Esophagus muscularis mucosa (tissue), 4 donors: ENCODE measurements at regions not wholly inside any gene's neighbourhood (a gene's known extent, or its start where the extent isn't known, plus 50 kb on each side); places are given as distances from the start of the nearest gene placed in this dataset.
A peak's percentile ranks its signal among the peaks of the same experiment; 100 is the strongest.

ENCODE experiments used
- DNase-seq: peaks from one replicate; pipeline ENCODE4 v3.0.0-alpha.2; 2017; ENCODE audit errors: extremely low spot score
- H3K27ac ChIP-seq, 4 donors: fragments of 200-600 bp; sonication (generic); replicated peaks in 1 of 4; 1 replicate in 3 of 4; 2 replicates in 1 of 4; pipeline ENCODE4 v1.5.1; 2016 to 2019; ENCODE audit warnings: mild to moderate bottlenecking in 1 of 4
- H3K27me3 ChIP-seq, 4 donors: fragments of 200-600 bp; sonication (generic); one replicate each; pipeline versions ENCODE4 v1.5.1 to v1.6.0; 2016 to 2019
- H3K36me3 ChIP-seq, 4 donors: fragments of 200-600 bp; sonication (generic); one replicate each; pipeline ENCODE4 v1.5.1; 2016 to 2019
- H3K4me1 ChIP-seq, 4 donors: fragments of 200-600 bp; sonication (generic); one replicate each; pipeline ENCODE4 v1.5.1; 2016 to 2019
- H3K4me3 ChIP-seq, 4 donors: fragments of 200-600 bp; sonication (generic); 1 replicate in 2 of 4; 2 replicates in 2 of 4; pipeline ENCODE4 v1.5.1; 2016 to 2019; ENCODE audit warnings: mild to moderate bottlenecking in 4 of 4, moderate library complexity in 1 of 4
- H3K9me3 ChIP-seq, 4 donors: fragments of 200-600 bp; sonication (generic); 1 replicate in 3 of 4; 2 replicates in 1 of 4; pipeline ENCODE4 v1.5.1; 2016 to 2019
- EP300 ChIP-seq: sonication (generic); formaldehyde crosslinking; IDR thresholded peaks from one replicate; pipeline ENCODE4 v1.6.1; 2017; ENCODE audit warnings: antibody characterized with exemption
- POLR2A ChIP-seq: fragments of 450-650 bp; IDR thresholded peaks from one replicate; pipeline ENCODE4 v1.6.1; 2017; ENCODE audit warnings: antibody characterized with exemption, moderate library complexity, mild to moderate bottlenecking, low read depth
- POLR2AphosphoS5 ChIP-seq, 2 donors: sonication (generic); formaldehyde crosslinking; IDR thresholded peaks; one replicate each; pipeline ENCODE4 v1.6.1; 2017; ENCODE audit warnings: antibody characterized with exemption in 2 of 2
- WGBS: methylation state at CpG from one replicate; pipeline ENCODE4 v1.1.5; 2018; 5-methylcytosine and 5-hydroxymethylcytosine counted together
- intact Hi-C: fragments of 100-400 bp; cut with DNase I; formaldehyde crosslinking; loops from one replicate; pipeline ENCODE4 v1.15.1; 2023
- TF ChIP-seq, protein P1 (sequence below), 3 experiments: fragments of 200-600 bp in 2 of 3; fragments of 450-650 bp in 1 of 3; sonication (generic) in 2 of 3; IDR thresholded peaks; one replicate each; pipeline ENCODE4 v1.5.1; 2017 to 2019; ENCODE audit warnings: antibody characterized with exemption in 3 of 3, mild to moderate bottlenecking in 2 of 3, moderate library complexity in 1 of 3

DNA sequence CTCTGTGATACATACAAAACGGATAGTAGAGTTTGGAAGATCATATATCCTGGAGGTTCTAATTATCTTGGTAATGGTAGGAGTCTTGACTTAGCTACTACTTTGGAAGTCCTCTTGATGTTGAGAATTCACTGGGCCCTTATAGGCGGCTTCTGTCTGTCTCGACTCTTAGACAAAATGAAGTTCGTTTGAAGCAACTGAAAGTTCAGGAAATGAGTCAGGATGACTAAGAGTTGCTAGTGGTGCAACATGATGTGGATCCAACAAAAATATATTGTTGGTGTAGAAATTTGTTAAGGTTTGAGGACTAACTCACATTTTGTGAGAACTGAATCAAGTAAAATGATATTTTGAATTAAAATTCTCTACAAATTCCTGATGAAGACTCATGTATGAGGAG is 272.7 kb downstream of the AEBP2 start:
- Histone ChIP-seq H3K27ac (peak overlapping the region; percentile 75 to 84 (median 76)), H3K4me1 (peaks cover 4 to 30% (median 22%) of the 10 kb centered on the region in 4 donors)
- intact Hi-C loops: no loop called here

DNA sequence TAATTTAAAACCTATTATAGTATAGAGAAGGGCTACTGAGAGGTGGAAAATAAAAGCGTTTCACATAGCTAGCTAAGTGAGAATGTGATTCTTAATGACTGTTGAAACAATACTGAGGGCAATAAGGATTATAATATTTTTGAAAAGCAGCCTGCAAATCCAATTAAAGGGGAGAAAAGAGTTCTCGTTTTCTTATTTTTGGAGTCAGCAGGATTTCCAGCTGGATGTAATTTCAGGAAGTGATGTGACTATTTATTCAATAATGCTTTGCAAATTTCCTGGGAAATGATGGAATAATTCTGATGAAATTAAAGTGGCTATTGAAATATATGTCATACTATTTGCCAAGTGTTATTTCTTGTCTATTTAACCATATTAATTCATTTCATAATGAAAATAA is 279.1 kb downstream of the AEBP2 start:
- Histone ChIP-seq H3K36me3 (no peaks in the 10 kb centered on the region), H3K4me1 (no peaks in the 10 kb centered on the region), H3K27ac (no peak overlapping the region), H3K27me3 (no peaks in the 10 kb centered on the region), H3K4me3 (no peak overlapping the region), H3K9me3 (no peaks in the 10 kb centered on the region)
- DNase-seq: no peak
- TF ChIP-seq EP300: no peak
- TF ChIP-seq, protein P1, sequence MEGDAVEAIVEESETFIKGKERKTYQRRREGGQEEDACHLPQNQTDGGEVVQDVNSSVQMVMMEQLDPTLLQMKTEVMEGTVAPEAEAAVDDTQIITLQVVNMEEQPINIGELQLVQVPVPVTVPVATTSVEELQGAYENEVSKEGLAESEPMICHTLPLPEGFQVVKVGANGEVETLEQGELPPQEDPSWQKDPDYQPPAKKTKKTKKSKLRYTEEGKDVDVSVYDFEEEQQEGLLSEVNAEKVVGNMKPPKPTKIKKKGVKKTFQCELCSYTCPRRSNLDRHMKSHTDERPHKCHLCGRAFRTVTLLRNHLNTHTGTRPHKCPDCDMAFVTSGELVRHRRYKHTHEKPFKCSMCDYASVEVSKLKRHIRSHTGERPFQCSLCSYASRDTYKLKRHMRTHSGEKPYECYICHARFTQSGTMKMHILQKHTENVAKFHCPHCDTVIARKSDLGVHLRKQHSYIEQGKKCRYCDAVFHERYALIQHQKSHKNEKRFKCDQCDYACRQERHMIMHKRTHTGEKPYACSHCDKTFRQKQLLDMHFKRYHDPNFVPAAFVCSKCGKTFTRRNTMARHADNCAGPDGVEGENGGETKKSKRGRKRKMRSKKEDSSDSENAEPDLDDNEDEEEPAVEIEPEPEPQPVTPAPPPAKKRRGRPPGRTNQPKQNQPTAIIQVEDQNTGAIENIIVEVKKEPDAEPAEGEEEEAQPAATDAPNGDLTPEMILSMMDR (IDR thresholded peaks at IDR 0.05): no peak
- no peak for TF ChIP-seq POLR2A
- no peak for TF ChIP-seq POLR2AphosphoS5 (IDR thresholded peaks at IDR 0.05)
- intact Hi-C loops: no loop called here
- 72% methylated on average over 2 of the region's 2 CpGs for WGBS

More for the DNA sequence above, 272.7 kb downstream of the AEBP2 start:
- DNase-seq: no peak
- Histone ChIP-seq H3K27me3 (no peaks in the 10 kb centered on the region), H3K9me3 (peaks cover 0 to 18% (median 0%) of the 10 kb centered on the region in 4 donors), H3K4me3 (no peak overlapping the region), H3K36me3 (no peaks in the 10 kb centered on the region)
- TF ChIP-seq EP300: no peak
- TF ChIP-seq POLR2AphosphoS5 (IDR thresholded peaks at IDR 0.05): no peak
- TF ChIP-seq POLR2A: no peak
- TF ChIP-seq, protein P1 (IDR thresholded peaks at IDR 0.05): no peak
- 72% methylated on average over 4 of the region's 4 CpGs for WGBS

- 85% methylated on average over 1 of the region's 1 CpG for WGBS
- Histone ChIP-seq H3K27me3 (no peaks in the 10 kb centered on the region), H3K27ac (no peak overlapping the region), H3K9me3 (no peaks in the 10 kb centered on the region), H3K36me3 (no peaks in the 10 kb centered on the region), H3K4me3 (no peak overlapping the region), H3K4me1 (no peaks in the 10 kb centered on the region)
- no peak for DNase-seq
- intact Hi-C loops: no loop called here
- TF ChIP-seq EP300 (no peak), POLR2A (no peak), POLR2AphosphoS5 (IDR thresholded peaks at IDR 0.05) (no peak)
- TF ChIP-seq, protein P1 (IDR thresholded peaks at IDR 0.05): no peak
Observed at GRCh38 chr12:19719672-19720071, 280.4 kb downstream of the AEBP2 start.

- 100% methylated on average over 4 of the region's 5 CpGs for WGBS
- TF ChIP-seq, protein P1 (IDR thresholded peaks at IDR 0.05): no peak
- TF ChIP-seq POLR2AphosphoS5 (IDR thresholded peaks at IDR 0.05): no peak
- no peak for TF ChIP-seq EP300
- TF ChIP-seq POLR2A: no peak
- no peak for DNase-seq
- intact Hi-C loops: no loop called here
- Histone ChIP-seq H3K27ac (no peak overlapping the region), H3K4me1 (no peaks in the 10 kb centered on the region), H3K4me3 (no peak overlapping the region), H3K27me3 (no peaks in the 10 kb centered on the region), H3K36me3 (no peaks in the 10 kb centered on the region), H3K9me3 (no peaks in the 10 kb centered on the region)
Observed at GRCh38 chr12:19726122-19726521, 286.8 kb downstream of the AEBP2 start.

- no peak for DNase-seq
- Histone ChIP-seq H3K4me3 (no peak overlapping the region), H3K27me3 (no peaks in the 10 kb centered on the region), H3K27ac (no peak overlapping the region), H3K4me1 (no peaks in the 10 kb centered on the region), H3K9me3 (no peaks in the 10 kb centered on the region), H3K36me3 (no peaks in the 10 kb centered on the region)
- intact Hi-C loops: no loop called here
- WGBS: 91% methylated on average over 2 of the region's 6 CpGs
- TF ChIP-seq EP300 (no peak), POLR2A (no peak), POLR2AphosphoS5 (IDR thresholded peaks at IDR 0.05) (no peak)
- TF ChIP-seq, protein P1 (IDR thresholded peaks at IDR 0.05): no peak
Observed at GRCh38 chr12:19726592-19726991, 287.3 kb downstream of the AEBP2 start.
